A204.1 (cell line): ENCODE measurements at regions not wholly inside any gene's neighbourhood (a gene's known extent, or its start where the extent isn't known, plus 50 kb on each side); places are given as distances from the start of the nearest gene placed in this dataset.

Experiments used
- FAIRE-seq: peaks from 2 replicates; lab custom pipeline; 2012; peaks lifted over from hg19 to GRCh38; lab: Jason Lieb, UNC

DNA sequence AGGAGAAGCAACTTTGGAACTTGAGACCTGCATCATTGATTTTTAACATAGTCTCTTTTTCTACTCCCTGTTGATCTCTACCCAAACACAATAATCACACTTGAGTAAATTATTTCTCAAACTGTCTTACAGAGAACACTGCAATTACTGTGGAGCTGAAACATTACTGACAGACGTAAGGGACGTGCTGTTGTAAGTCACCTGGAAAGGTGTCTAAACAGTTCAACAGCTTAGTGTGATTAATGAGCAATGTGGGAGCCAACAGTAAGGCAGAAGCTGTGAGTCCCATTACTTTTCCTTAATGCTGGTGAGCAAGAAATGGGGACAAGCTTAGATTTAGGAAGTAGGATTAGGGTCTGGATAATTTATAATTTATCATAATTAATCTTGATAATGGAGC lies 265.7 kb downstream of the DLEU7 start:
- no peak for FAIRE-seq

DNA sequence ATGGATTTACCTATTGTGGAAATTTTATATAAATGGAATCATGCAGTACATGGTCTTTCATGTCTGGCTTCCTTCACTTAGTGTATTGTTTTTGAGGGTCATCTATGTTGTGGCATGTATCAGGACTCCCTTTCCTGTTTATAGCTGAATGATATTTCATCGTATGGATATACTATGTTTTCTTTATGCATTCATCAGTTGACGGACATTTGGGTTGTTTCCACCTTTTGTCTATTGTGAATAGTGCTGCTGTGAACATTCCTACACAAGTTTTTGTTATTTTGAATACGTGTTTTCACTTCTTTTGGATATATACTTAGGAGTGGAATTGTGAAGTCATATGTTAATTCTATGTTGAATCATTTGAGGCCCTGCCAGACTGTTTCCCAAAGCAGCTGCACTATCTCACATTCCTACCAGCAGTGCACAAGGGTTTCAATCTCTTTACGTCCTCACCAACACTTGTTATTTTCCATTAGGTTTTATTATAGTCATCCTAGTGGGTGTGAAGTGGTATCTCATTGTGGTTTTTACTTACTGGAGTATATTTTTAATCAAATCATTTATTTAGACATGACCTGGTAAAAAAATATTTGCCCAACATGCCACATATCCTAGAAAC lies 262.7 kb downstream of the DLEU7 start:
- no peak for FAIRE-seq

DNA sequence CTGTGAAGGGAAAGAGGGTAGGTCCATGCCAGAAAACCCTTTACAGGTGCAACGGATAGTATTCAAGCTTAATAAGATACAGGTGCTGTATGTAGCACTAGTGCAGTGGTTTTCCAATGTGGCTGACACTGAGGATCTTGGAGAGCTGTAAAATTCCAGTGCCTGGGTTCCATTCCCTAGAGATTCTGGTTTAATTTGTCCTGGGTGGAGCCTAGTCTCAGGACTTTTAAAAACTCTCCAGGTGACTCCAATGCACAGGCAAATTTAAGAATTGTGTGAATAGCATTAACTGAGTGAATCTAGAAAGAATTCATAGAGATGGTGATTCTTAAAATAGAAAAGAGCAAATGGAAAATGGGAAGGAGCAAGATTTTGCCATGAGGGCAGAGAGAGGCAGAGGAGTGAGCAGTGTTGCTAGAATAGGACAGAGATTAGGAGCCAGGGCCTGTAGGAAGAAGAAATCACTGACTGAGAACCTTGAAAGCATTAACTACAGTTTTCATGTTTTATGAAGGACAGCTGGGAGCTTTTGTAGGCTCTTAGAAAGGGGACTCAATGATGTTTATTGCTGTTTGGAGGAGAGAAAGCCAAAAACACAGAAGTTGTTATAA lies 261.8 kb downstream of the DLEU7 start:
- no peak for FAIRE-seq

DNA sequence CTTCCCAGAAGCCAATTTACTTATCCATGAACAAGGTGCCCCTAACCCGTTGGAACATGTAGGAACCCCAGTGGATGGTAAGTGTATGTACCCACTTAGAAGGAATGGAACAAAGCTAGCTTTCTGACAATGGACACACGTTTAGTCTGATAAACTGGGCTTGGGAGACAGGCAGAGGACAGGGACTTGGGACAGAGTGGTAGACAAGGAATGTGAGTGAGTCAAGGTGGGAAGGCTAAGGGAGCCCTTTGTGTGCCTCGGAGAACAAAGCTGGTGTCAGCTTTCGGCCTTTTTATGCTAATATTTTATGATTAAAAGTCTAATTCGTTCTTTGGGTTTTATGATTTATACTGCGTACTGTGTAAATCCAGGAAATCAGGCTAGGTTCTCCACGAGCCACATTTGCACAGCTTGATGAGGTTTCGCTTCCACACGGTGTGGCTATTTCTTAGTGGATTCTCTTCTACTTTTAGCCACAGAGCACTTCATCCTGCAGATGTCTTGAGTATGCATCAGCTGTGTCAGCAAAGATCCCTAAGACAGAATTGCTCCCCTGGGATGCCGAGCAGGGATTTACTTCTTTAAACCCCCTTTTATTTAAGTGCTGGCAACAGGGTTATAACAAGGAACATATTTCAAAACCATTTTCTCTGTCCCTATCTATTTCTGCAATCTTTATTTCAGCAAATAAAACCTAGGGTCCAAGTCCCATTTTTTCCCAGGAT lies 258.5 kb downstream of the DLEU7 start:
- FAIRE-seq, result no peak

DNA sequence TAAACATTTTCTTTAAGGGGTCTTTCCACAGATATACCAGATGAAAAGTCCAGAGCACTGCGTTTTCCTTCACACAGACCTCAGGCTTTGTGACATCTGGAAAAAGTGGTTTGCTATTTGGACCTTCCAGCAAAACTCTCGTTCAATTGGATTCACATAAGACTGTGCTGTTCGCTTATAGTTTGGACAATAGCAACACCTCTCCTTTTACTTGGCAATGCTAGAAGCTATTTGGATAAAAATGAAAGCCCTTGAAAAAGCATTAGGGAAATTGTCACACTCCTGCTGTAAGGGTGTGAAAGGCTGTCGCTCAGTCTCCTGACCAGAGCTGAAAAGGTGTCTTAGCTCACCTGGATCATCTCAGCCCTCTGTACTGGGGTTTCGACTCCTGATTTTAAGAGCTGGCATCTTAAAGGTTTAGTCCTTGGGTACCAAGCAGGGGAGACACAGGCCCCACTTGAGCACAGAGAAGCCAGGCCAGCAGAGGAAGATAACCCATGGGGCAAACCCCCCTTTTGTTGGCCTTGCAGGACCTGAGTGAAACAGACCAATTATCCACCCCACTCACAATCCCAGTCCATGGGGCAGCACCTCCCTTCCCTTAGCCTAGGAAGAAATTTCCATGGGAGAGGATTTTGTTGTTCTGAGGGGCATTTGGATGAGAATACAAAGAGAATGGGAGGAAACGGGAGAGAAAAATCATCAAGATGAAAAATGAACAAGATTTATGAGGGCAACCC lies 257.6 kb downstream of the DLEU7 start:
- FAIRE-seq, result no peak

DNA sequence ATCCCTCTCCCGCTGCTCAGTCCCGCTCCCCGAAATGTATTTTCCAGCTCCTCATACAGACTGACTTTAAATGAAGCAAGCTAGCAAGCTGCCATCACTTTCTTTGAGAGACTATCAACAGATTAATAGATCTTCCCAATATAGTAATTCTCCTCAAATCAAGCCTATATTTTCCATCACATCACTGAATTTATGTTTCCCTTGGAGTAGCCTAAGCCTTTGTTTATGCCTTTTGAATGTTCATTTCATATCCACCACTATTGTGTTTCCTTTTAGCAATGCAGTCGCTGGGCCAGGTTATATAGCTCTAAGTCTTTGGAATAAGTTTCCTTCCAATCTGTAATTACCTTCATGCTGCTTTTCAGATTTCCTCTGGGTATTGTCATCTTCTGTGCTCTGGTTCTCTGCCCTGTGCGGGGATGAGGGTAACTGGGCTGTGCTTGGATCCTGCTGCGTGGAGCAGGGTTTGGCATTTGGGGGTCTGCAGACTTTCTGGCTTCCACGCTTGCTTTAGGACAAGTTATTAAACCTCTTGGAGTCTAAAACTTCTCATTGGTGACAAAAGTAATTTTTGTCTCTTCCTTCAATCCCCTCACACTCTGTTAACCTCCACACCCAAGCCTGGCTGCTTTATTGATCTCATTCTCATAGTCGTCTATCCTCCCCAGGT lies 256.9 kb downstream of the DLEU7 start:
- FAIRE-seq, result no peak

DNA sequence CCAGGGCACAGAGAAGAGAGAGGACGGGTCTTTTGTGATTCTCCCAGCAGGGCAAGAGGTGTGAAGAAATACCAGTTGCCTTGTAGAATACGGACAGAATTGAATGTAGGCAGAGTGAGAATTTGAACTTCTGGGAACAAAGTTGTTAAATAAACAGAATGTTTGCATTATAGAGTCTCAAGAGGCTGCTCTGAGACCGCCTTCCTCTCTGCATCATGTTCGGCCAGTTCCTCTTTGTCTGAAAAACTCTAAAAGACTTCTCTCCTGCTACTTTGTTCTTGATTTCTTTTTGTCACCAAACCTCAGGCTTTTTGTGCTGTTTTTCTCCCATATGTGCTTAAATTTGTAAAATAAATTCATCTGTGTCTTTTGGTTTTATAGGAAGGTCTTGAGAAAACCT lies 256.4 kb downstream of the DLEU7 start:
- FAIRE-seq, result no peak

DNA sequence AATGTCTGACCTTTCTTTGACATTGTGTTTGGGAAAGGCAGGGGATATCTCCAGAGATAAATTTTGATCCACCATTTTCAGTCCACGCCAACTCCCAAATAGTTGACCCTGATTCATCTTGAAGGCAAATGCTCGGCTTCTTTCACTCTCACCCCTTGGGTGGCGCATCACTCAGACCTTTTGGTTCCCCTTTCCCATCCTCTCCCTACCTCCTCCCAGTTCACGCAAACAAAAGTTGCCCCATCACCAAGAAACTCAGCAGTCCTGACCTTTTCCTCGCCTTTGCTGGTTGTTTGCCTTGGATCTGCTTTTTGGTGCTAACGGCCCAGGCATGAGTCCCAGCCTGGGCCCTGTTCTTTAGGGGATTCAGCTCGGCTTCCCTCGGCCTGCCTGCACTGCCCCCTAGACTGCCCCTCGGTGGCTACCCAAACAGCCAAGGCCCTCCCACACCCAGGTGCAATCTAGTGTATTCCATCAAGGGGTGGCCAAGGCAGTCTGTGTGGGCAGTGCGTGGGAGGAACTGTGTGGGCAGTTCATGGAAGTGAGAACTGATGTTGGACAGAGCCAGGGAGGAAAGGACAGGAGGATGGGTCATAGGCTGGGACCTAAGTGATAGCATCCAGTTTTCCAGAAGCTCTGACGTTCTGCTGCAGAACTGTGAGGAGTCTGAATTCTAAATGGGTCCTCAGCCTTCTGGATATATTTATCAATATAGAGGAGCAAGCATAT lies 255.7 kb downstream of the DLEU7 start:
- FAIRE-seq, result no peak

DNA sequence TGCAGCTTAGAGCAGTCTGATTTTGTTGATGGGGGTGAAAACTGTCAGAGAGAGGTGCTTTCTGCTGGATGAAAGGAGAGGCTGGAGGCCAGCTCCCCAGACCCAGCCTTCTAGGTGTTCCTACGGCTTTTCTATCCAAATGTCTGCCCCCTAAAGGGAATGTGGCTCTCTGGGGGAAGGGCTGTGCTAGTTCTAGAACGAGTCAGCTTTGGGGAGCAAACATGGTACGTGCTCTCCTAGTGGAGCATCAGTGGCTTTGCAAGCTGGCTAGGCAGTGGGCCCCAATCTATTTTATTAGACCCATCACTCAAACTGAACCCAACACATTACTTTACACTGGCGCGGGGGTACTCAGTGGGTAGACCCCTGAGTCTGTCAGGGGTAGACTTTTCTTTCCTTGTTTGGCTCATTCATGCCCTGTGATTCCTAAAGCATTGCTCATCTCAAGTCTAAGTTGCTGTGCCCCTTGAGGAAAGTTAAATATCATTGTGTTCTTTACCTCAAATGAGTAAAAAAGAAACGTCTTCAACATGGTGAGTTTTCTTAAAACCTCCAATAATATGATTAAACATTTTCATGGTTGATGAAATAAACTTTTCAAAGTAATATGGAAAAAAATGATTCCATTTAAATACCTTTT lies 254.9 kb downstream of the DLEU7 start:
- no peak for FAIRE-seq

DNA sequence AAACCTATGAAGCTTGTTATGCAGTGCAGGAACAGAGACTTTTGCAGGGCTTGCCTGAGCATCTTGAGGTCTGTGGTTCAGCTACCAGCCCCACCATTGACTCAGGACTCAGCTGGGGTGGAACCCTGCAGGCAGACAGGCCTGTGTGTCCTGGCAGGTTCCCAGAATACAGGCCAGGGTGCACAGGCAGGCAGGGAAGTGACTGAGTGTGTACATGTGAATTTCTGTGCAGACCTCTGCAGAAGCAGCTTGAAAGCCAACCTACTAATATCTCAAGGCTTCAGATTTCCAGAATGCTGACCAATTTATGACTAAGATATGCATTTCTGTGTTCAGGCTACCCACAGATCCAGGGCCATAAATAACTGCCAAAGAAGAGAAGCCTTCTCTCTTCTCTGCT lies 254.4 kb downstream of the DLEU7 start:
- no peak for FAIRE-seq

DNA sequence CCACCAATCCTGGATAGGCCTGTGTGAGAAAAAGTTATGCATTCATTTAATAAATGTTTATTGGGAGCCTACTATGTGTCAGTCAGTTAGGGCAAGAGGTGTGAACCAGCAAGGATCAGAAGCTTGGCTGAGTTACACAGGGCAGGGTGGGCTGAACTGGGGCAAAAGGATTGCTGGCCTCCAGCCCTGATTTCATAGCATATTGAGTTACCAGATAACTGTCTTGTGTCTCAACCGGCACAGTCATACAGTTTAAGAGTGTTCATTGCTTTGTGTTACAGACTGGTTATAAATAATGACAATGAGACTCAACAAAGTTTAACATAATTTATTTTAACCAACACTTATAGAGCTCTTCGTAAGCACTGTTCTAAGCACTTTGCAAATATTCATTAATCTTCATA lies 253.8 kb downstream of the DLEU7 start:
- FAIRE-seq, result no peak

DNA sequence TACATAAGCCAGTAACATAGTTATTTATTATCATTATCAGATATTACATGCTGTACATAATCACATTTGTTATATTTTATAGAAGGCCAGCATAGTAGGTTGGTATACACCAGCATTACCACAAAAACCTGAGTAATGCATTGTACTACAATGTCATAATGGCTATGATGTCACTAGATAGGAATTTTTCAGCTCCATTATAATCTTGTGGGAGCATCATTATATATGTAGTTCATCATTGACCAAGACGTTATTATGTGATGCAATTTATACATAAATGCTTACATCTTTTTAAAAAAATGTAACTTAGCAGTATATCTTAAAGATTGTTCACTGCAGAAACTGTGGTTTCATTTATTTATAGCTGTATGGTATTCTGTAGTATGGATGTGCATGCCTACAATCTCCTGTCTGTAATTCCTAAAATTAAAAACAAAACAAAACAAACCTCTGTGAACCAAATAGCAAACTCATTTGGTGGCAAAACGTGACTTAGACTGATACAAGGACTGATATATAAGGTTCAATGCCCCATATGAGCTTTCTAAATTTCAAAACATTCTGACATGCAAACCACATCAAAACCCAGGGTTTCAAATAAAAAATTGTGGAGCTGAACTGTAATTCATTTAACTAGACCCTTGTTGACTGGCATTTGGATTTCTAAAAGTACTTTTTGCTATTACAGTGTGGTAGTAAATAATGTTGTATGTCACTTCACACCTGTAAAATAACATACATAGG lies 250.9 kb downstream of the DLEU7 start:
- no peak for FAIRE-seq

DNA sequence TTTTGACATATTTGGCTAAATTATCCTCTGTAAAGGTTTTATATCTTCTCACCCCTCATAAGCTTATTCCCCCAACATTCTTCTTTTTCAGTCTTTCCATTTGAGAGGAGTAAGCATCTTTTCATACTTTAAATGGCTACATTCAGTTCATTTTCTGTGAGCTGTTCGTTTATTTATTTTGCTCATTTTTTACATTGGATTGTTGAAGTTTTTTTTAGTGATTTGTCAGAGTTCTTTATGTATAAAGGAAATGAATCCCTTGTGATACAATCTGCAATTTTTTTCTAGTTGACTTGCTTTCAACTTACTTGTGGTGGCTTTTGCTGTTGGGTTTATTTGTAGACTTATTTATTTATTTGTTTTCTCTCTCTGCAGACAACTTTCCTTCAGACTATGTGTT lies 250.3 kb downstream of the DLEU7 start:
- FAIRE-seq, result no peak

DNA sequence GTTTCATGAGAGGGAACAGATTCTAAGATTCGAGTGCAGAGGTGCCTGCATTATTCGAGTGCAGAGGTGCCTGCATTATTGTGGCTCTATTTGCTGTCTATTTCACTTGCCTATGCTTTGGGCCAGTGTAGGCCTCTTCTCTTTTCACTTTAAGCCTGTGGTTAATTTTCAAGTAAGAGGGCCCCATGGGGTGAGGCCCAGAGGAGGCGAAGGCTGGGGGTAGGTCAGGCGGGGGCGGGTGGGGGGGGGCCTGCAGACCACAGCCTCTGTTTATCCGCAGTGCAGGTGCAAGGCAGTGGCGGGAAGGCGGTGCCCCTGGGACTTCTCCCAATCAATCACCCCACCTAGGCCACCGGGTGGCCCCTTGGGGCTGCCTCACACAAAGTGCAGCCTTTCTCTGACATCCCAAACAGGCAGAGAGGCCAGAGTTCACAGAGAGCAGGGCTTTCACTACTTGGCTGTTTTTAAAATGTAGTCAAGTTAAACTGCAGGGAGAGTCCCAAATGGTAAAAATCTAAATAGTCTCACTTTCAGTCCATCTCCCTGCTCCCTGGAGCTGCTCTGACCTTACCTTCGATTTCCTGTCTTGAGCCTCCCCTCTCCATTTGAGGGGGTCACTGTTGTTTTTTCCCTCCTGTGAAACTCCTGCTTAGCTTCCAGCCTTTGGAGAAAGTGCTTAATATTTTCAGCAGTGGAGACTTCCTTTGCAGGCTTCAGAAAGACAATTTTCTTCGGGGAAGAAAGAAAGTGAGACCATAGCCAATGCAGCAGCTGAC lies 249.0 kb downstream of the DLEU7 start:
- FAIRE-seq, result no peak

DNA sequence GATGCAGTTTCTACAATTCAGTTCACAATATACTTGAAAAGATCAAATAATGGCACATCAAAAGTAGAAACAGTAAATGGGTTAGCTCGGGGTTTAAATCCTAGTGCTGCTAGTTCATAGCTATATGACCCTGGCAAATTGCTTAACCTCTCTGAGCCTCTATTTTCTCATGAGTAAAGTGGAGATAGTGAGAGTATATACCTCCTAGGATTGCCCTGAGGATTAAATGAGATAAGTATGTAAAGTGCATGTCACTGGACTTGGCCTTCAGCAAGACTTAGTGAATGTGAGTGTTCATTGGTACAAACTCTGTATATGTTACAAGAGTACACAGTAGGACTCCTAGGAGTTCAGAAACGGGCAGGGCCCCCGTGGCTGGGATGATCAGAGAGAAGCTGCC lies 248.3 kb downstream of the DLEU7 start:
- FAIRE-seq, result no peak

DNA sequence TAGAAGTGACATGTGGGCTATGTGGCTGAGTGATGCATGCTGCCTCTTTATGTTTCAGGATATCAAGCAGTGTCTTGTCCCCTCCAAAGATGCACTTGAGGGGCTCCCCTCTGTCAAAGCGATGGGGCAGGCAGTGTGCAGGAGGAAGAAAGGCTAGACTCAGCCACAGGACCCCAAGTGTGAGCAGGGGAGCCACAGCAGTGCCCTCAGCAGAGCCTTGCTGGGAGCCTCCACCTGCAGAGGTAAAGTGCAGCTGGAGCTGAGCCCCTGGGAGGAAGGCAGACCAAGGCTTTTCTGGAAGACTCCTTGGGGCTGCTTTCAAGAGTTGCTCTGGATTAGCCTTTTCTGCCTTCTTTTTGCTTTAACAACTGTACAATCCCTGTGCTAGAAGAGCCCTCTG lies 247.3 kb downstream of the DLEU7 start:
- no peak for FAIRE-seq

DNA sequence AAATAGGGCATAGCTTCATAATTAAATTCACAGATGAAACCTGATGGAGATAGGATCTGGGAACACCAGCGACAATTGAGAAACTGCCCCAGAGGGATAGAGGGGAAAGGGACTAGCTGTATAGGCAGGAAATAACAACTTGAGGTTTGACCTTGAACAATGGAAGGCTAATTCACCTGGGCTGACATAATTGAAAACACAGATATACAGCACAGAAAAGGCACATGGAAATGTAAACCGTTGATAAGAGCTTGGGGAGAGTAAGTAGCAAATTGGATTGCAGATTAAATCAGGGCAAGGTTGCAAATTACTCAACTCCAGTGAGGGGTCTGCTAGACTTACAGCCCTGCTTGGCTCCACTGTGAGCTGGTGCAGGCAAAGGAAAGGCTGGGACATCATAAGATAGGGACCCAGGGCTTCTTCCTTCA lies 246.7 kb downstream of the DLEU7 start:
- FAIRE-seq, result no peak

DNA sequence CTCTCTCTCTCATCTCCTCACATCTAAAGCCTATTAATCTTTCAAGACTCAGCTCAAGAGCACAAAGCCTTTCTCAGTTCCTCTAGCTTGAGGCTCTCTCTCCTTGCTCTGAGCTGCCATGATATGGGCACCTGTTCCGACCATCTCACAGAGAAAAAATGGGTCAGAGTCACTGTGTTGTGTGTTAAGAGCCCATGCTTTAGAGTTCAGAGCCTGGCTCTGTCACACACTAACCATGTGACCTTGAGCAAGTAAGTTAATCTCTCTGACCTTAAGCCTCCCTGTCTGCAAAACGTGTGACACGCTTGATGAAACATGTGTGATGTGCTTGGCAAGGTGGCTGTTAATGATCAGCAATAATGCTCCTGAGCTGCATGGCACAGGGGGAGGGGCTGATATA lies 245.2 kb downstream of the DLEU7 start:
- FAIRE-seq, result no peak

DNA sequence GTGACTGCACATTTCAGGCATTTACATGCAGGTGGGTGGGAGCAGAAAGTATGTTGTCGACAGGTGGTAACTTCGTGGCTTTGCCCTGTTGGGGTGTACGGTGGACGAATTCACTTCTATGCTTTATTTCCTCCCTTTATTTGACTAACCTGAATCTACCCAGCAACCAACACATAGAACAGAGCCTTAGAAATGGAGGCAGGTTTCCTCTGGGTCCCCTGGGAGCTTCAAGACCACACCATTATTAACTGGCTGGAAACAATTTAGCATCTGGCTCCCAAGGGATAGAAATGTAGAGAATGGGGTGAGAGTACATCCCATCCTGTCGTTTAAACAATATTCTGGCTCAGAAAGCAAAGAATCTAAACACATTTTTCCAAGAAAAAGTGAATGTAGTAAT lies 244.4 kb downstream of the DLEU7 start:
- FAIRE-seq, result no peak

DNA sequence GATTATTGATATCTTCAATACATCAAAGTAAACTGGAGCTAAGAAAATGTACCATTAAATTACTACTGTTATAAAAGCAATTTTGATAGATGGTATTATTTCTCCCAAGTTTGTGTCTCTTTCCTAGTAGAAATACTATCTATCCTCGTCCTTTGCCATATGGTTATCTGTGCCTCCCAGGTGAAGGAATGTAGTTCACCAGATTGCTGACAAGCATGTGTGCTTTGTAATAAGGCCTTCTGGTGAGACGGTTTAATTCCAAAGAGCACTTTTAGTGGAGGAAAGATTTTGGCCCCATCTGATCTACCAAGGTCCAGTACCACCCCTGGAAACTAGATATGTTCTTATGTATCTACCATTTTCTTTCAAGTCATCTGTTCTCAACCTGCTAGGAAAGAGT lies 243.6 kb downstream of the DLEU7 start:
- FAIRE-seq, result no peak
